Osteoblast (primary cell): ENCODE measurements at regions not wholly inside any gene's neighbourhood (a gene's known extent, or its start where the extent isn't known, plus 50 kb on each side); places are given as distances from the start of the nearest gene placed in this dataset.

Experiments used
- DNase-seq: peaks from one replicate; pipeline ENCODE4 v3.0.0; 2011; ENCODE audit warnings: low spot score, mixed read lengths; ENCODE audit not compliant: insufficient read length; ENCODE audit errors: missing footprints
- H2AFZ ChIP-seq: 2 replicates; pipeline ENCODE4 v1.6.0; 2011; ENCODE audit warnings: mild to moderate bottlenecking, low read length
- H3K27ac ChIP-seq: 2 replicates; pipeline ENCODE4 v1.5.1; 2011; ENCODE audit warnings: mild to moderate bottlenecking, low read depth, low read length, moderate library complexity
- H3K27me3 ChIP-seq: 2 replicates; pipeline ENCODE4 v1.6.0; 2012; ENCODE audit warnings: mild to moderate bottlenecking, control low read depth, inconsistent platforms, low read length, moderate library complexity; ENCODE audit not compliant: insufficient read depth
- H3K36me3 ChIP-seq: 2 replicates; pipeline ENCODE4 v1.5.1; 2011; ENCODE audit warnings: mild to moderate bottlenecking, low read length, control low read depth, moderate library complexity; ENCODE audit not compliant: insufficient read depth
- H3K4me1 ChIP-seq: 2 replicates; pipeline ENCODE4 v1.5.1; 2011; ENCODE audit warnings: mild to moderate bottlenecking, low read length, control low read depth, moderate library complexity; ENCODE audit not compliant: insufficient read depth
- H3K4me2 ChIP-seq: 2 replicates; pipeline ENCODE4 v1.6.0; 2011; ENCODE audit warnings: mild to moderate bottlenecking, low read length; ENCODE audit not compliant: insufficient read depth
- H3K4me3 ChIP-seq: fragments of 200-600 bp; sonication (generic); 3 replicates; pipeline ENCODE4 v1.5.1; 2012; ENCODE audit warnings: mild to moderate bottlenecking, low read length, inconsistent platforms; ENCODE audit not compliant: insufficient read depth
- H3K79me2 ChIP-seq: 2 replicates; pipeline ENCODE4 v1.6.0; 2012; ENCODE audit warnings: mild to moderate bottlenecking, low read length, control low read depth, inconsistent platforms; ENCODE audit not compliant: insufficient read depth
- H3K9me3 ChIP-seq: 2 replicates; pipeline ENCODE4 v1.5.1; 2011; ENCODE audit warnings: low read depth, low read length, control low read depth
- H4K20me1 ChIP-seq: 2 replicates; pipeline ENCODE4 v1.6.0; 2012; ENCODE audit warnings: mild to moderate bottlenecking, low read length, control low read depth; ENCODE audit not compliant: insufficient read depth
- TF ChIP-seq, protein P1 (sequence below): IDR thresholded peaks from 2 replicates; pipeline ENCODE4 v1.5.1; 2011; ENCODE audit warnings: mild to moderate bottlenecking, low read depth, low read length, moderate library complexity; ENCODE audit errors: extremely low read depth

DNA sequence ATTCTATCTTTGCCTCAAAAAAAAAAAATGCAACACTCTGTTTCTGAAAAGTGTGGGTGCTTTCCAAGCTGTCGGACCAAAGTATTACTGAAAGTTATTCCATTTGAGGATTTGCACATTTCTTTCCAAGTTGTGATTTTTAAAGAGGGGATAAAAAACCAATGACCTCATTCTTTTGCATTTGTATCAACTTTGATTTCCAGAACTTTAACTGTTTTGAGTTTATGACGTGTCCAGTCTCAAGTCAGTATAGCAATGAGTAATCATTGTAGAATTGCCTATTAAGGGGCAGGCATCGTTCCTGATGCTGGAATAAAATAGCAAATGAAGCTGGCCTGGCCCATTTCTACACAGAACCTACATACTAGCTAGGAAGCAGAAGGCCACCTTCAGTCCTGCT lies 229.6 kb upstream of the RBFOX1 start:
- Histone ChIP-seq H3K4me2 (no peak overlapping the region), H2AFZ (no peak overlapping the region), H3K27ac (no peak overlapping the region), H3K4me1 (no peaks in the 10 kb centered on the region), H3K27me3 (no peaks in the 10 kb centered on the region), H4K20me1 (no peaks in the 10 kb centered on the region), H3K36me3 (no peaks in the 10 kb centered on the region), H3K79me2 (no peaks in the 10 kb centered on the region), H3K9me3 (peaks cover 3% of the 10 kb centered on the region), H3K4me3 (no peak overlapping the region)
- DNase-seq, result no peak
- TF ChIP-seq, protein P1, sequence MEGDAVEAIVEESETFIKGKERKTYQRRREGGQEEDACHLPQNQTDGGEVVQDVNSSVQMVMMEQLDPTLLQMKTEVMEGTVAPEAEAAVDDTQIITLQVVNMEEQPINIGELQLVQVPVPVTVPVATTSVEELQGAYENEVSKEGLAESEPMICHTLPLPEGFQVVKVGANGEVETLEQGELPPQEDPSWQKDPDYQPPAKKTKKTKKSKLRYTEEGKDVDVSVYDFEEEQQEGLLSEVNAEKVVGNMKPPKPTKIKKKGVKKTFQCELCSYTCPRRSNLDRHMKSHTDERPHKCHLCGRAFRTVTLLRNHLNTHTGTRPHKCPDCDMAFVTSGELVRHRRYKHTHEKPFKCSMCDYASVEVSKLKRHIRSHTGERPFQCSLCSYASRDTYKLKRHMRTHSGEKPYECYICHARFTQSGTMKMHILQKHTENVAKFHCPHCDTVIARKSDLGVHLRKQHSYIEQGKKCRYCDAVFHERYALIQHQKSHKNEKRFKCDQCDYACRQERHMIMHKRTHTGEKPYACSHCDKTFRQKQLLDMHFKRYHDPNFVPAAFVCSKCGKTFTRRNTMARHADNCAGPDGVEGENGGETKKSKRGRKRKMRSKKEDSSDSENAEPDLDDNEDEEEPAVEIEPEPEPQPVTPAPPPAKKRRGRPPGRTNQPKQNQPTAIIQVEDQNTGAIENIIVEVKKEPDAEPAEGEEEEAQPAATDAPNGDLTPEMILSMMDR, result no peak

DNA sequence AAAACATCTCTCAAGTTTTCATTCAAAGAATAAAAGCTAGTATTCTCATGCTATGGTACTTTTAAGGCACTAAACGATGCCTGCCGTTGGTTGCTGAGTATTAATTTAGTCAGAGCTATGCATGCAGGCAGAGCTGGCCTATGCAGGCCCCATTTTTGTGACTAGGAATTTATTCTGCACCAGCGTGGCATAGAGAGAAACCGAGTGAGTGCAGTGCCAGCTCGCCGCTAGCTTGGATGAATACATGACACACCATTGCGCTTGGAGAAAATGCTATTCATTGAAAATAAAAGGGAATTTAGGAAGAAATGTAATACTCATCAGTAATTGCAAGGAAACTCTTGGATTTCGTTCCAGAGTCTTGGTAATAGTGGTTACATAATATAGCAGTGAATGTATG lies 231.6 kb upstream of the RBFOX1 start:
- H3K4me1 ChIP-seq, result no peaks in the 10 kb centered on the region

DNA sequence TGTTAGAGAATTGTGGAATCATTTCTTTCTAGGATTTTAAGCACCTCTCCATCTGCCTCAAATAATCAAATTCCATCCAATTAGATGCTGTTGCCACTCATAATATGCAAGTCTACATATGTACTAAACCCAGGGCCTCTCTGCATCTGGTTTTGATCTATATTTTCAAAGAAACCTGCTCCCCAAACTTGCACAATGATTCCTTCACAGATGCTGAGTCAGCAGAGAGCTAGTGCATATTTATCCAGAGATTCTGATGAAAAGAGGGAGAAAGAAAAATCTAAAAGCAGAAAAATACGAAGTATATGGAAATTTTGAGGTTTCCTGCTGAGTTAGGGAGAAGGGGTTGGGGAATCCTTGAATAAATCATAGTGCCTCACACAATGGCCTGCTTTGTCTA lies 235.1 kb upstream of the RBFOX1 start:
- no peak overlapping the region for H3K27ac ChIP-seq
- no peak overlapping the region for H3K4me3 ChIP-seq
- no peaks in the 10 kb centered on the region for H3K27me3 ChIP-seq
- no peaks in the 10 kb centered on the region for H4K20me1 ChIP-seq
- no peaks in the 10 kb centered on the region for H3K79me2 ChIP-seq
- H3K9me3 ChIP-seq, result no peaks in the 10 kb centered on the region
- H3K36me3 ChIP-seq, result no peaks in the 10 kb centered on the region
- TF ChIP-seq, protein P1, result no peak
- H3K4me1 ChIP-seq, result no peaks in the 10 kb centered on the region
- DNase-seq, result no peak
- H2AFZ ChIP-seq, result no peak overlapping the region
- H3K4me2 ChIP-seq, result no peak overlapping the region

More for the DNA sequence above, 231.6 kb upstream of the RBFOX1 start:
- no peaks in the 10 kb centered on the region for H3K27me3 ChIP-seq
- H2AFZ ChIP-seq, result no peak overlapping the region
- H3K4me3 ChIP-seq, result no peak overlapping the region
- H3K4me2 ChIP-seq, result no peak overlapping the region
- no peaks in the 10 kb centered on the region for H3K36me3 ChIP-seq
- no peak for DNase-seq
- TF ChIP-seq, protein P1, result no peak
- no peak overlapping the region for H3K27ac ChIP-seq
- no peaks in the 10 kb centered on the region for H4K20me1 ChIP-seq
- no peaks in the 10 kb centered on the region for H3K79me2 ChIP-seq
- H3K9me3 ChIP-seq, result peaks cover 3% of the 10 kb centered on the region

DNA sequence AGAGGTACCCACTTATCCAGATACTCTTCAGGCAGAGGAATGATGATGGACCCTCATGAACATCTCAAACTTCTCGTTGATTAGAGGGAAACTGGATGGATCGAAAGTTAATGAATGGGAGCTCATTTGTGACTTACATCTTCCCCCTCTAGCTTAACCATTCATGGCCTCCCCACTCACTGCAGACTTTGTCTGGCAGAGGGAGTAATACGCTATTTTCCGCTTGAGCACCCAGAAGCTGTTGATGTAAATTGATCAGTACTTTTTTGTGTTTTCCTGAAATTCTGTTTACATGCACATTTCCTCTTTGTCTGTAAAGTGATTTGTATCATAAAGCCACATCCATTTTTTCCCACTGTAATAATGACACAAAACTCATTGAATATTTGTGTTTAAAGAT lies 239.1 kb upstream of the RBFOX1 start:
- Histone ChIP-seq H3K27ac (no peak overlapping the region), H4K20me1 (no peaks in the 10 kb centered on the region), H3K9me3 (no peaks in the 10 kb centered on the region), H3K4me3 (no peak overlapping the region), H3K79me2 (no peaks in the 10 kb centered on the region), H3K4me1 (no peaks in the 10 kb centered on the region), H3K36me3 (no peaks in the 10 kb centered on the region), H3K4me2 (no peak overlapping the region), H2AFZ (no peak overlapping the region), H3K27me3 (no peaks in the 10 kb centered on the region)
- TF ChIP-seq, protein P1, result no peak
- DNase-seq, result no peak
